NCI-H1105 (cell line): ENCODE measurements at regions not wholly inside any gene's neighbourhood (a gene's known extent, or its start where the extent isn't known, plus 50 kb on each side); places are given as distances from the start of the nearest gene placed in this dataset.

ENCODE experiments used
- DNase-seq: peaks from one replicate; lab custom pipeline; 2025; lab: John Stamatoyannopoulos, UW

DNA sequence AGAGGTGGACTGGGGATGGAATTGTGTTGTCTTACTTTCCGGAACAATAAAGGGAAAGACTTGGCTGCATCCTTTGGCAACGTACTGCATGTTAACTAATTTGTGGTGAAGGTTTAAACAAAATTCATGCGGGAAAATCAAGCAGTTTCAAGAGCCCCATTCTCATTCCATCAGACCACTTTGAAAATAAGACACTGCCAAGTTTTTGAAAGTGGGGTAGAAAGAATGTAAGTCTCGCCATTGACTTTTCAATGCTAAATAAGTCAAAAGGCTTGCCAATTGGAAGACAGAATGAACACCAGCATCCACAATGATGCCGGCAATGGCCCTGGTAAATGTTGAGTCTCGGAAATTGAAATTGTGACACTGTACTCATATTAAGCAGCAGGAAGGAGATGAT, 322.0 kb downstream of the RND3 start:
- DNase-seq = no peak

DNA sequence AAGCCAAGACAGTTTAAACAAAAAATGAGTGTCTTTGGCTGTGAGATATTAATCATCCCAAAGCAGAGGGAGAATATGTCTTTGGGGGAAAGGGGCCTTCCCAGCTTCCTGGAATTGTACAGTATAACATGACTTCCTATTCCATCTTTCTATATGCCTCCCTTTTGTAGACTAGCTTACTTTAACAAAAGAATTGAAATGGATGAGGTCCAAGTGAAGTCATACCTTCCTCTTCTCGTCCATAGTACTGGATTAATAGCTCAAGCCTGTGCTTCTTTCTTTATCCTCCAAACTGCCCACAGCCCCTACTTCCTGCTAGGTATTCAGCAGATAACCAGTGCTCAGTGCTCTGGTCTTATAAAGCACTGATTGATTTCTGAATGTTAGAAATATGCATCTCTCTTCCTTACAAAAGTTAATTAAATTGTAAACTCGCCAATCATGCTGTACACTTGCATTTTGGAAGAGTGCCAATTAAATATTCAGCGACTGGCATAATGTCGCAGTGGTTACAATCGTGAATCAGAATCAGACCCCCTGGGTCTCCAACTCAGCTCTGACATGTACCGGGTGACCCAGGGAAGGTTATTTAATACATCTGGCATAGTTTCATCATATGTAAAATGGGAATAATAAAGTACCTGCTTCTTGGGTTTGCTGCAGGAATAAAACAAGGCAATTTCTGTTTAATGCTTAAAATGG, 325.1 kb downstream of the RND3 start:
- DNase-seq = peak; percentile 16

DNA sequence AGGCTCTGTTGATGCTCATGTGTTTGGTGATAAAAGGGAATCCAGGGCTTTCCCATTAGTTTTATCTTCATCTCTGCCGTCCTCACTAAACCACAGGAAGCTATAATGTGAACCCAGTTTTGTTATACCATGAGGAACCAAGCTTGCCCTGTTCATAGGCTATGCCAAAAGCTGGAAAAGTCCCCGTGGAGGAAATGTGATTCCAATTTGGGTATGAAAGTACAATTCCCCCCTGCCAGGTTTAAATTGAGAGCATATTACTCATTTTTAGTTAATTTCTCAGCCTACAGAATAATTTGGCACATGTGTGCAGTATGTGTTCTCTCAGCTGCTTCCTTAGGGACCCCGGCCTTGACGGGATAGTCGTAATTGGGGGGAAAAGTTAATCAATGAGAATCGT, 327.4 kb downstream of the RND3 start:
- DNase-seq = no peak

DNA sequence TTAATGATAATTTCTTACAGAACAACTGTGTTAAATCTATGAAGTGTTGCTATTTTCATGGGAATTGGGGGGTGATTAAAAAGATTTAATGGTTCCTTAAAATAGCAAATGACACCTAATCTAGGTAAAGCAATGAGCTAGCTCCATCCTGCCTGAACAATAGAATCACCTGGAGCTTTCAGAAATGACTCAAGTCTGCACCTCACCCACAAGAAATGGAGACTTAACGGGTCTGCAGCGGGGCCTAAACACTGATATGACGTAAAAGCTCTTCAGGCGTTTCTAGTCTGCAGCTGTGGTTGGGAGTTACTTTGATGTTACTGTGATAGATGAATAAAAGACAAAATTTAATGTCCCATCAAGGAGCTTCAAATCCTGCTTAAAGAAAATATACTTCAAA, 328.2 kb downstream of the RND3 start:
- DNase-seq = no peak

DNA sequence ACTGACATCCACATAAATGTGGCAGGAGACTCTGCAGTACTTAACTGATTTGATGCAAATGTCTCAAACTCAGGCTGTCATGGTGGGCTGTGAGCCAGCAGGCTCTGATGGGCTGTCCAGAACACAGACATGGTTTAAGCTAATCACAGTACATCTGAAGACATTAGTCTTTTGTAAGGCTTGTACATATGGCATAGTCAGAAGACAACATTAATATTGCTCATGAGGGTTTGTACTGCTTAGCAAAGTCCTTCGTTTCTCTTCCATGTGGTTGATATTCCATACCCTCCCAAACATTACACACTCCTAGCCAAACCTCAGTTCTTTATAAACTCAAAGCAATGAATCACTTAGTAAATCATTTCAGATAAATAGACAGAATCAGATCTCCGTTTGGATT, 330.6 kb downstream of the RND3 start:
- DNase-seq = no peak

DNA sequence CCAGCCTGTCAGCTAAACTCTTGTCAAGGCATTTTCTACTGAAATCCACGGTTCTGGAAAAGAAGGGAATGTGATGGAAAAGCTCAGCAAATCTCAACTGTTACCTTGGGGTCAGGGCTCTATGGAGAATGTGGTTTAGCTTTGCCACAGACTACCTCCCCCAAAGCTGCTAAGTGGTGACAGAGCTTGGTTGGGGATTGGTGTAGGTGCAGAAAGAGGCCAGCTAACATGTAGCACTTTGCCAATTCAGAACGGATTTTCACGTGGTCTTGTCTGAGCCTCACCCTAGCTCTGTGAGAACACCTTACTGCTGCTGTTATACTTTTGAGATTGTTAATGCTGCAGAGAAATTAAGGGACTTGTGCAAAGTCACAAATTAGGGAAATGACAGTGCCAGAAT, 331.1 kb downstream of the RND3 start:
- no peak for DNase-seq

DNA sequence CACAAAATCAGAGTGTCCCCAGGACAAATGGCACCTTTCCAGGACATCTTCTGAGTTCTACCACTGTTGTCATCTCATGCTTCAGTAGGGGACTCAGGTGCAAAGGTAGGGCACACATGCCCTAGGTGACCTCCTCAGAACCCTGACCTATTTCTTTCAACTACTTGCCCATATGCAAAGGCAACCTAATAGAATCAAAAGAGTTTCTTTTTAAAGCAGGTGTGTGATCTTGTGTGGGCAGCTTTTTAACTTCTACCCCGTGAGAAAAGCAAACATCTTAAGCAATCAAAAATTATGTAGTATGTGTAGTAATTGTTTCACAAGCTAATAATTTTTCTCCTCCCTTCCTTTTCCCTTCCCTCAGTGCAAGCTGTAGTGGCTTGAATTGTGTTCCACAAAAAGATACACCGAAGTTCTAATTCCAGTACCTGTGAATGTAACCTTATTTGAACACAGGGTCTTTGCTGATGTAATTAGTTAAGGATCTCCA, 333.1 kb downstream of the RND3 start:
- no peak for DNase-seq

DNA sequence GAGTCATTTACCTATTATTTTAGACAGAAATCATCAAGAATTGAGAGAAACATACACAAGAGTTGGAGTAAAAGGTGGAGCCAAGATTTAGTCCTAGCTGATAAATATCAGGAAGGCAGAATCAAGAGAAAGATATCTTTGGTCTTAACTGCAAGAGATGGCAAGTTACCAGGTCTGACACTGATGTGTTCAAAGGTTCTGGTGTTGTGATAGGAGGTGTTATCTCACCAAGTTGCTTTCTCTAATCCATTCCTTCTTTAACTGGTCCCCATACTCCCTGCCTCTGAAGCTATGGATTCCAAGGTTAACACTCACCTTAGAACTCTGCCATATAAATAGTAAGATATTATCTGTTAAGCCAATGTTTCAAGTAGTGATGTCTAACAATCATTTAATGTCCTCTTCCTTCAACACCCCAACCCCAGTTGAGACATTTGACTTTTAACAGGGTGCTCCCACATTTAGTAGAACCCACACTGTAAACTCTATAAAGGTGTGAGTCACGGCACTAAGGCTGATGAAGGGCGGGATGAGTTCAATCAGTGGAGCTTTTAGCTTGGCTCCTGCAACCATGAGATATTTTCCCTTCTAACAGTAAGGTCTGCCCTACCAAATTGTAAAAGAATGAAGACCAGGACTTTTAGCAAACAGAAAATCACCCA, 333.7 kb downstream of the RND3 start:
- DNase-seq = no peak

DNA sequence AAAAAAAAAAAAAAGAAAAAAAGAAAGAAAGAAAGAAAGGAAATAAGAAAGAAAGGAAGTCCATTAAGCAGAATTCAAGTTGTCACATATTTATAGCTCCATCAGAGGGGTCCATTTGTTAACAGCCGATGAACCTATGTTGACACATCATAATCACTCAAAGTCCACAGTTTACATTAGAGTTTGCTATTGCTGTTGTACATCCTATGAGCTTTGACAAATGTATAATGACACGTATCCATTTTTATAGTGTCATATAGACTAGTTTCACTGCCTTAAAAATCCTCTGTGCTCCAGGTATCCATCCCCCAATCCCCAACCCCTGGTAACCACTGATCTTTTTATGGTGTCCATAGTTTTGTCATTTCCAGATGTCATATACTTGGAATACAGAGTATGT, 335.2 kb downstream of the RND3 start:
- no peak for DNase-seq

DNA sequence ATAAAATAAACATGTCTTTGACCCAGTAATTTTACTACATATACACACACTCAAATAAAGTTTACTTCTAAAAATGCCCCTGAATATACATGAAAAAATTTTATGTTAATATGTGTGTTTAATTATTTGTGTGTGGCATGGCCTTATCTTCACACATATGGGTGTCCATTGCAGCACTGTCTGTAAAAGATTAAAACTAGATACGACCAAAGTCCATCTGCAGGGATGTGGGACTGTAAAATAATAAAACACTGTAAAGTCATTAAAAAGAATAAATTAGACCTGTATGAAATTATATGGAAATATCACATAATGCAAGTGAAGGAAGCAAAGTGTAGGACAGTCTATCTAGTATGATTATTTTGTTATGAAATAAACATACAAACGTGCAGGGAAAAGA, 337.3 kb downstream of the RND3 start:
- DNase-seq = no peak

DNA sequence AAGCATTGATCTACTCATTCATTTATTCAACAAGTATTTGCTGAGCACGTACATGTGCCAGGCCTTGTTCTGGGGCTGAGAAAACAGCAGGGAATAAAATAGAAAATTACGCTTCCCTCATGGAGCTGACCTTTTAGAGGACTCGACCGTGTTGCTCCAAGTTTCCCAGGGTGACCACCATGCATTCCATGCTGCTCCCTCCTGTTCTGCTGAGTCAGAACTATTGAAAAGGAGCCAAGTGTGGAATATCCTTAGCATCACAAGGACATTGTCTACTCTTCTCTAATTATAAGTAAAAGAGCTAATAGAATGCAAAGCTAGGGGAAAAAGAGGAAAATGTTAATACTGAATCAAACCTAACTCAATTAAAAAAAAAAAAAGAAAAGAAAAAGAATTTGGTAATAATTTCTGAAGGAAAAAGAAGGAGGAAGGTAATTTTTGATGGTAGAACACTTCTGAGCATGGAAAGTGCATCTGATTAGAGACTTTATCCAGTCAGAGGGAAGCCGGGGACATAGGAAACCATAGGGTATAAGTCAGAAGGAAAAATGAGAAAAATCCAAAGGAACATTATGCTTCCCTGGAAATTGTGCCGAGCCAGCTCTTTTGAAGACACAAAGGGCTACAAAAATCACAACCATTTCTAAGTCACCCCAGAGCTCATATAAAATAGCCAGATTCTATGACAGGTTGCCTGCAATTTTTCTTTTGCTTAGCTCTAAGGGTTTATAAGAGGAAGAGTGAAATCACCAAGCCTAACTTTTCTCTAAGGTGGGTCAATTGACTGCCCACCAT, 339.4 kb downstream of the RND3 start:
- no peak for DNase-seq

DNA sequence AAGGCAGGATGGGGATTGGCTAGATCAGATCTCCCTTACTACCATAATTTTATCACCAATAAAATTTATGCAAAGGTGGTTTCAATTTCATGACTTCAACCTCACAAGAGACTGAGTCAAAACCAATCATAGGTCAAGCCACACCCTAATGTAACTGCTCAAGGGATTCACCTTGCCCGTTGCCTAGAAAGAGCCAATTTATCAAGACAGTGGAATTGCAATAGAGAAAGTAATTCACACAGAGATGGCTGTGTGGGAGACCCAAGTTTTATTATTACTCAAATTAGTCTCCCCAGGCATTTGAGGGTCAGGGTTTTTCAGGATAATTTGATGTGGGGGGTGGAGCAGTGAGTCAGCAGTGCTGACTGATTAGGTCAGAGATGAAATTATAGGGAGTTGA, 340.6 kb downstream of the RND3 start:
- no peak for DNase-seq

DNA sequence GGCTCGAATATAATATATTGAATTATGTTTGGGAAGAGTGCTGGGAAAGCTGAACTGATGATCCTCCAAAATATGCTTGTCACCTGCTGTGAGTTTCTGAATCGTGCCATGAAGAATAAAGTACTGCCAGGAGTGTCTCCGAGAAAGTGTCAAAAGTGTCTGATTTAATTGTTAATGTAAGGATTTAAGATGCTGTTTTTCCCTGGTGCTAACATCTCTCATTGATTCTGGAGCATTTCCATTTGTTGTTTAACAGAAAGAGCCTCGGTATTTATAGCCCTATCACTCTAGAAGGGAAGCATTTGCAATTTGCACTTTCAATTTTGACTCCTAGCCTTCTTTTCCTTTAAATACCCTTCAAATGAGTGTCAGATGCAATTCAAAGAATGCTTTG, 342.2 kb downstream of the RND3 start:
- DNase-seq = no peak

DNA sequence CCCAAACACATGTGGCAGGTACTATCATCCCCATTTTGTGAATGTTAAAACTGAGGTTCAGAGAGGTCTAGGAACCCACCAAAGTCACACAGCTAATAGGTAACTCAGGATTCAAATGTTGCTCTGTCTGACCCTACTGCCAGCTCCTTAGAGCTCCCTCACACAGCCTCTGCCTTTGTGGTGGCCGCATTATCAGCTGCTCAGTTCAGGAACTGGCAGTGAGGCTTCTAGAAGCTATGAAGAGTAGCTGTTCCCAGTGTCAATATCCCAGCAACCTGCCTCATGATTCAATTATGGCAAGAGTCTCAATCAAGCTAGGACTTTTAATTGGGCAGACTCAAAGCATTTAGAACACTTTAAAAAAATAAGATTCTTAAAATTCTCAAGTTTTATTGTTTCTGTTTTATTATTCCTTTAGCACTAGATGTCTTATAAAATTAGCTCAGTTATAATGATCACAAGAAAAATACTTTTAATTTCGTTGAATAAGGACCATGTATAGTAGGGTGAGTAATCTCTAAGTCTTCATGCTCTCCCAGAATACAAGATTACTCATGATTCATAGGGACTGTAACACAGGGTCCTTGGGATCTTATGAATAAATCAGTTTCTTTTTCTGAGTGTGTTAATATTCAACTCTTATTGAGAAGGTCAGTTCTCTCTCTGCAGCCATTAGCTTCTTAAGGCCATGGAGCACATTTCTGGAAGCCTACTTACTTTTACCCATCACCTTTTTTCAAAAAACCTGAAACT, 342.7 kb downstream of the RND3 start:
- no peak for DNase-seq

DNA sequence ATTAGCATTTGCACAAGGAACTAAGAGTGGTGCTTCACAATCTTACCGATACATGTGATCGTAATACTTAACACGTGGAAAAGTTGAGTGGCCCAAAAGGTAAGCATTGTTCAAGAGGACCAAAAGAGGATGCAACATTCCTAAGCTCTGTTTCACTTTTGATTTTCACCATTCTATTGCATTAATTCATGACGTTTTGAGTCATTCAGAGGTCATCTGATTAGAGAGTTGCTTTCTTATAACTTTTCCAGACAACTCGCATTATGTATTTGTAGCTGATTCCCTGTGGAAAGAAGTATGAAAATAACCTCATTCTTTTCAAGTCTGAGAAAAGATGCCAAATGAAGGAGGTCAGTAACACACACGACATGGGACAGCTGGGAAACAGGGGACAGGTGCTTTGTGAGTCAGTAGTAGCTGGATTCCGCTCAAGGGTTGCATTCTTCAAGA, 344.4 kb downstream of the RND3 start:
- no peak for DNase-seq

DNA sequence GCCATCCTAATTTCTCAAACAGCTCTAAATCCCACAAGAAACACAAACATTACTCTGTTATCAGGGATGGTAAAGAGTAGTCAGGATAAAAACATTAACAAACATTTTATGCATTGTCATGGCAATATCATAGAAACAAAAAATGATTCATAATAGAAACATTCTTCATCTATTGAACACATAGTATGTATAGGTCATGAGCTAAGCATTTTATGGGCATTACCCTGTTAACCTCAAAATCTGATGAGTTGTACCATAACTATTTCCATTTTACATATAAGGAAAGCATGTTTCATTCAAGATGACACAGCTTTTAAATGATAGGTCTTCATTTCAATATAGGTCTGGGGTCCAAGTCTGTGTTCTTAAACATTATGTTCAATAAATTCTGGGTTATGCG, 344.9 kb downstream of the RND3 start:
- no peak for DNase-seq

DNA sequence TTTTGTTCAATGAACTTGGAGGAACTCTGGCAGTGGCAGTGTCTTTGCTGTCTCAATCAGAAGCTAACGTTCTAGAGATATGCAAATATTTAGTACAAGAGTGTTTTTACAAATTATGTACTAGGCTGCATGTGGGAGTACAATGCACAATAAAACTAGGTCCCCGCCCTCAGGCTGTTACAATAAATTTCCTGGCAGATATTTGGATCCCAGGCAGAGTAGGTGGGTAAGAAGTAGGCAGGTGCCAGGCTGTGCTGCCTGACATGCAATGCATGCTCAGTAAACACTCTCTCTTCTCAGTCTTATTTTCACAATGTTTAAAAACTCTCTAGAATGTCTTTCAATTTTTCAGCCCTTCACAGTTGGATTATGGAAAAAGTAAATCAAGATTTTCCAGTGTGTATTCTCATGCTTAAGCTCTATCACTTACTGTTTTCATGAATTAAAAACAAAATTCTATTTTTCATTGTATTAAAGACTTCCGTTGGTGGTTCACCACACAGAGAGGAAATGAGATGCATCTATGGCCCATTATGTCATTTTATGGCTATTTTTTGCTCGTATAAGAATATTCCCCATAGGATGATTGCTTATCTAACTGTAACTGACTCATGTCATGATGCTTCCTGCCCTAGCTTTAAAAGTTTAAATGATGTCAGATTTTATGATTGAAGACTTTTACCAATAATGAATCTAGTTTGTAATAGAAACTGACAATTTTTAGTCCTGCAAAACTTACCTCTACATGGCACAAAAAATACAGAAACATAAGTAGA, 346.1 kb downstream of the RND3 start:
- DNase-seq = no peak

DNA sequence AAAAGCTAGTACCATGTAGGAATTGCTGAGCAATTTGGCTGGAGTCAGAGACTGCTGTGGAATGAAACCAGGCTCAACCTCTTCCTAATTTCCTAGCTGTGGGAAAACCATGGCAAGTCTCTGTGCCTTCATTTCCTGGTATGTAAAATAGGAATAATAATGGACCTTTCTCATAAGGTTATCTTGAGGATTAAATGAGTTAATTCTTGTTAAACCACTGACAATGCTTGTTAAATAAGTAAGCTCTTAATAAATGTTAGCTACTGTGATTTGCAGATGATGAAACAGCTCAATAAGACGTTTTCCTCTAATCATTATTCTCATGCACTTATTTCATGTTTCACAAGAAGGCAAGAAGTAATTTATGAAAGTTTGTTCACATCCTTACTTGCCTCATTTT, 346.7 kb downstream of the RND3 start:
- DNase-seq = no peak

DNA sequence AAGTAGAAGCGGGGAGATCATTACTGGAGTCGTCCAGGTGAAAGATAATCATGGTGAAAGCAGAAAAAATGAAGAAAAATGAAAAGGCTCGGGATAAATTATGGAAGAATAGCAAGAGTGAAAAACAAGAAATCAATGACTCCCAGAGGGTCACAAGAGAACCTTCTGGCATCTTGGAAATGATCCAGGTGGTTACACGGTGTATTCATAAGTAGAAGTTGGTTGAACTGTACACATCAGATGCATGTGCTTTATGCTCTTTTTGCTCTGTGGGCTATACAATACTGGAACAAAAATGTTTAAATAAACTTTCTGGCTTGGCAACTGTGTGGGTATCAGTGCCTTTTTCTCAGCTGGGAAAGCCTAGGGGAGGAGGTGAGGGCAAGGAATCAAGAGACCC, 348.9 kb downstream of the RND3 start:
- DNase-seq = no peak

DNA sequence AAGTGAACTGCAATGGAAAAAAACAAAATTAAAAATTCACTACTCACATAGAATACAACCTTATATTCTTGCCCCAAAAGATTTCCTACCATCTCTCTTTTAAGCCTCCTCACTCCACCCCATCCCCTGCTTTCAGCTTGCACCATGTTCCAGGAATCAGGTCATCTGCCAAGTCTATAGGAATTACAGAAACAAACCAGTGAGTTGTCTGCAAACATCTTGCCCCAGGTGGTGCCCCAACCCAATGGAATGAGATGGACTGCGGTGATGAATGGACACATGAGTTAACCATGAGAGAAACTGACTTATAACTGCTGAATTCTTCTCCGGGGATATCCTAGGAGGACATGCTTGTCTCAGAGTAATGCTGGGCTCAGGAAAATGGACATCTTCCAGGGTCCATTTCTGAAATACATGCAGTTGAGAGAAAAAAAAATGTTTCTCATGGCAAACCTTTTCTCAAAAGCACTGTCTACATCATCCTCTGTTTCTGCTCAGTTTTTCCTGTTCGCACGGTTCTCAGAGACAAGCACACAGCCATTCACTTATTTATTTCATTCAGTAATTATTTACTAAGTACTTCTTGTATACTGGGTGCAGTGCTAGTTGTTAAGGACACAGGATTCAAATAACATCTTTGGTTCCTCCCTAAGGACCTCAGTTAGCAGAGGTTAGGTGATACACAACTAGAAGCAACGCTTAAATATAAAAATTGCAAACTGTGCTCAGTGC, 350.0 kb downstream of the RND3 start:
- DNase-seq = no peak

DNA sequence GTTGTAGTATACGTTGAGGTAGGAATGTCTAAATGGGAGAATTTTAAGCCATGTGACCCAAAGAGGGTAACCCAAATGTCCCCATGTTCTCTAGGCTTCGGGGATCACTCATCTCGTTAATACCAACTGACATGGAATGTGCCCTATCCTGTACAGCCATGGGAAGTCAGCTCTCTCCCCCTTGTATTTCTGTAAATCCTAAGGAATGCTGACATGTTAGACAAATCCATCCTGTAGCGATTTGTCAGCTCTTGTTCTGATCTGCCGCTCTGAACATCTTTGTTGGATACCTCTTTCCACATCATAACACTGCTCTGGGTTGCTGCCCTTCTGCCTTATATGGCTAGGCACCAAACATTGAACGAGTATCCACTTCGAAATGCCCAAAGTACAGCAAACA, 350.6 kb downstream of the RND3 start:
- DNase-seq = no peak
